HTR-8/SVneo (cell line): ENCODE measurements at regions not wholly inside any gene's neighbourhood (a gene's known extent, or its start where the extent isn't known, plus 50 kb on each side); places are given as distances from the start of the nearest gene placed in this dataset.

Experiments
- DNase-seq: peaks from one replicate; pipeline ENCODE4 v3.0.0; 2011; ENCODE audit warnings: low spot score, mixed read lengths; ENCODE audit not compliant: insufficient read length
- FAIRE-seq: peaks from 2 replicates; lab custom pipeline; 2011; peaks lifted over from hg19 to GRCh38; lab: Jason Lieb, UNC

GRCh38 chr5:23372177-23372576 lies 135.2 kb upstream of the PRDM9 start:
- DNase-seq: no peak
- no peak for FAIRE-seq

DNA sequence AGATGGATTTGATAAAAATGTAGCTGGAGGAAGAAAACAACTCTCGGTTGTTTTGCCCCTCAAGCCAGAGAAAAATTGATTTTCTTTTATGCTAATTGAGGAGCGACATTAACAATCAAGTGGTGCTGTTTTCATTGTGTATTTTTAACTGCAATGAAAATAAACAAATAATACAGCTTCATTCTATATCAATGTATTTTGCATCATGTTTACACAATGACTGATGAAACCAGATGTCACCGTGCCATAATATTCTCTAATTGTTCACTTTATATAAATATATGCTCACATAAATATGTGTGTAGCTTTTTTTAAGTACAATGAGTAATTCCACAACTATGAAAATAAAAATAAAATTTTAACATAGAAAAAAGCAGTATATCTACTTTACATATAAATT lies 139.0 kb upstream of the PRDM9 start:
- DNase-seq: no peak
- FAIRE-seq: no peak

GRCh38 chr5:23367874-23368273 lies 139.5 kb upstream of the PRDM9 start:
- FAIRE-seq (no peak), DNase-seq (peak; percentile 8)

GRCh38 chr5:23353286-23353685 lies 154.1 kb upstream of the PRDM9 start:
- FAIRE-seq: no peak

GRCh38 chr5:23352446-23352845 lies 155.0 kb upstream of the PRDM9 start:
- DNase-seq (no peak), FAIRE-seq (peak; percentile 85)

More at GRCh38 chr5:23353286-23353685, 154.1 kb upstream of the PRDM9 start:
- no peak for DNase-seq

DNA sequence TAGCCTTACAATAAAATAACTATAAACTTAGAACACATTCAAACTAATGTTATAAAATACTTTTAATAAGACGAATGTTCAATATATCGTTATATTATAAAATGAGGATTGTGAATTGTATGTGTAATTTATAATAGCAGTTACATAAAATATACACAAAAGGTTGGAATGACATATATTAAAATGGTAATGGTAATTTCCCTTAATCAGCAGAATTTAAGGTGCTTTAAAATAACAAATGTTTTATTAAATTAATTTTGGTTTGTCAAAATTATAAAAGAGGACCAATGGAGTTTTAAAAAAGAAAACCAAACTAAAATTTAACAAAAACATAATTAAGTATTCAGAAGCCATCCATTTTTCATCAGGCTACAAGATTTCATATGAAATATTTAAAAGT lies 164.3 kb upstream of the PRDM9 start:
- no peak for DNase-seq
- FAIRE-seq: no peak

DNA sequence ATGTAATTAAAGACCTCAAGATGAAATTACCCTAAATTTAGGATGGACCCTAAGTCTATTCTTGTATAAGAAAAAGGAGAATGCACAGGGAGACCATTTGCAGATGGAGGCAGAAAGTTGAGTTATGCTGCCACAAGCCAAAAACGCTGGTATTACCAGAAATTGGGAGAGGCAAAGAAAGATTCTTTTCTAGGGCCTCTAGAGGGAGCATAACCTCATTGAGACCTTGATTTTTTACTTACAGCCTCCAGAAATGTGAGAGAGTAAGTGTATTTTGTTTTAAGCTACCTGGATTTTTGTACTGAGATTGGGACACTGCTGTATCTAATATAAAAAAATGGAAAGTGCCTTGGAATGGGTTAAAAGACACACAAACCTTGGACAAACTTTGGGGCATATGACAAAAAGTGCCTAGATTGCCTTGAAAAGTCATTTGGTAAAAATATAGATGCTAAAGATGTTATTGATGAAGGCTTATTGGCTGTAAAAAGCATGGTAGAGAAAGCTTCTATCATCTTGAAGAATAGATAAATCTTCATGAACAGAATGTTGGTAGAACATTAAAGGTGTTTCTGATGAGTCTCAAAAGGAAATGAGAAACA lies 174.7 kb upstream of the PRDM9 start:
- no peak for FAIRE-seq
- peak; percentile 21 for DNase-seq

DNA sequence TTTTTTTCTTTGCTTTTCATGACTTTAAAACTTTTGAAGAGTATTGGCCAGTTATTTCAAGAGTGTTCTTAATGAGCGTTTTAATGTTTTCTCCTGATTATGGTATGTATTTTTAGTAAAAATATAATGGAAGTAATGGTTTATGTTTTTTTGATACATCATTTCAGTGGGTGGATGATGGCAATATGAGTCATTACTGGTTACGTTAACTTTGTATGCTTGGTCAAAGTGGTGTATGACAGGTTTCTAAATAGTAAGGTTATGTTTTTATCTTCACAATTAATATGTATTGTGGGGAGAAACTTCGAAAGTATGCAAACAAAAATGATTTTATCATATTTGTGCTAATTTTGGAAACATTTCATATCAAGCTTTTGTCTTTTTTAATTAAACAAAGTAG lies 176.7 kb upstream of the PRDM9 start:
- FAIRE-seq: no peak

DNA sequence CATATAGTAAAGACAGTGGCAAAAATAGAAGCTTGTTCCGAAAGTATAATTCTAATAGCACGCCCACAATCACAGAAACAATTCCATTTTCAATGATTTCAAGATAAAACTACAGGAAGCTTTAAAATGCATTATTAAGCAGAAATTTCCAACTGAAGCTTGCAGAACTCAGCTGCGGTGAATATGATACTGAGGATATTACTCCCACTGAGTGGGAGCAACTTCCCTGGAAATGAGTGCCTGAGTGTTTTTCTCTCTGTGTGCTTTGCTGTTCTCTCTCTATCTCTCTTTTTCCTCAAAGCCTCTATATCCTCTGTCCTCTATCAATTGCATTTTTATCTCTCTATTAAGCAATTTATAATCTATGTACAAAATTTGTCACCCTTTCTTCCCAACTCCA lies 187.5 kb upstream of the PRDM9 start:
- DNase-seq (no peak), FAIRE-seq (no peak)

More for the DNA sequence above, 176.7 kb upstream of the PRDM9 start:
- no peak for DNase-seq

GRCh38 chr5:23318960-23319359 lies 188.4 kb upstream of the PRDM9 start:
- FAIRE-seq (no peak), DNase-seq (no peak)

DNA sequence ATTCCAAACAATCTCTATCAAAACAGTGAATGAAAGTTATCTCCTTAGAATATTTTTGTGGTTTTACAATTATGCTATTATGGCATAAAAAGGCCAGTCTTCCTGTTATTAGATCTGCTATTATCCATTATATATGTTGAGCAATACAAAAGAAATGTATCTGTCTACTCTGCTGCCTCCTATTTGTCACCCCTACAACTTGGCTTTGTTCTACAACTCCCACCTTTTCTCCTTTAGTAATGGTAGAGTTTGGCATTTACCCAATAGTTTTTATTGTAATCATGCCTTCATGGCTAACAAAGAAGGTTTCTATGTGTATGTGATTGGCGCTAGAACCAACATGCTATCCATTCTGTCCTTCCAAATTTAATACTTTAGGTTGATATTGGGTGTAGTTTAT lies 189.2 kb upstream of the PRDM9 start:
- FAIRE-seq (no peak), DNase-seq (no peak)

- FAIRE-seq (no peak), DNase-seq (no peak)
These were observed 191.3 kb upstream of the PRDM9 start for GRCh38 chr5:23316060-23316591.

DNA sequence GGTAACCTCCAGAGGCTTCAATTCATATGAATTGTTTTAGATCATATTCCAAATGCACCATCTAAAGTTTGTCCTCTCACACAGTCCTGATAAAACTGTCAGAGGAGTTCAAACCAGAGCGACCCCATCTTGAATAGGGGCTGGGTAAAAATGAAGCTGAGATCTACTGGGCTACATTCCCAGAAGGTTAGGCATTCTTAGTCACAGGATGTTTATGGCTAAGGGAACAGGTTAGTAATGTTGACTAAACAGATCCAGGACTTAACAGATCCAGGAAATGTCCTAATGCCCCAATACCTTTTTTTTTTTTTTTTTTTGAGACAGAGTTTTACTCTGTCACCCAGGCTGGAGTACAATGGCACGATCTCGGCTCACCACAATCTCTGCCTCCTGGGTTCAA lies 192.6 kb upstream of the PRDM9 start:
- FAIRE-seq (no peak), DNase-seq (no peak)

- FAIRE-seq: no peak
- DNase-seq: no peak
These were observed 202.4 kb upstream of the PRDM9 start for GRCh38 chr5:23305055-23305454.

DNA sequence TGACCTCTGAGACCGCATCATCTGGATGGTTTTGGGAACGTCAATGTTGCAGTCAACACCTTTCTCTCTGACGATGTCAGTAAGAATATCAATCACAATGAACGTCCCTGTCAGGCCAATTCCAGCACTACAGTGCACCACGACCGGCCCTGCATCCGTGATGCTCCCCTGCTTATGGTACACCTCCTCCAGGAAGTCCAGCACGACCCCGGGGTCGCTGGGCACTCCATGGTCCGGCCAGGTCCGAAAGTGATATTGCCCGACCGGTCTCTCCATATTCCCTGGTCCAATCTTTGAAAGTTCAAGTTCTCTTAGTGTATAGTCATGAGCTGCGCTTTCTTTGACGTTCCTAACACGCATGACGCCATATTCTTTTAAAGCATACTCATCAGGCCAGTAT lies 203.6 kb upstream of the PRDM9 start:
- DNase-seq (no peak), FAIRE-seq (no peak)

- DNase-seq (no peak), FAIRE-seq (no peak)
These were observed 204.0 kb upstream of the PRDM9 start for GRCh38 chr5:23303435-23303834.

DNA sequence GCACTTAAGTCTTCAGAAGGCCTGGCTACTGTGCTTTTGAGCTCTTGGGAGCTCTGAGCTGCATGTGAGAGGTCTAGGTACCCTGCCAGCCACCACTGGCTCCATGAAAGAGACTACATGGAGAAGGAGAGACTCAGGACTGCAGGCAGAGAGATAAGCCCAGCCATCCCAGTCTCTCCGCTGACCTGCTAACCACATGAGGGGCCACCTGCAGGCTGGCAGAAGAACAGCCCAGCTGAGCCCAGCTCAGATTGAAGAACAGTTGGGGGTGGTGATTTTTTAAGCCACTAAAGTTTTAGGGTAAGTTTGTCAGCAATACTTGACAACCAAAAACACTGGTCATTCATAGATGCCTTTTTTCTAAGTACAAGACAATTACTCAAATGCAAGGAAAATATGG lies 205.0 kb upstream of the PRDM9 start:
- DNase-seq (no peak), FAIRE-seq (no peak)

DNA sequence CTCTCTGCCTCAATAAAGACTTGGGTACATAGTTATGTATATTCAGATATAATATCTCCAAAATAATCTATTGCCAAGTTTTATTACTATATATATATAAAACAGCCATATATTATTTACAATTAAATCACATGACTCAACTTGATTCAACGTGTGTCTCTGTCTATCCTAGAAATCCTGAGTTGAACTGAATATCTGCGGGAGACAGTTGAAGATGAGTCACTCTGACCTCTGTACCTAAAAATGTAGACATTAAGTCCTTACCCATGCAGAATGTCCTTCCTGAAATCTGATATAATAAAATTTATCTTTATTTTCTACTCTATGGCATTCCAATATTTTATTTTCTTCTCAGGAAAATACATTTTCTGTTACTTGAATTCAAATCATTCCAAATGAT lies 218.2 kb upstream of the PRDM9 start:
- DNase-seq: no peak
- no peak for FAIRE-seq

- FAIRE-seq: no peak
- no peak for DNase-seq
These were observed 222.8 kb upstream of the PRDM9 start for GRCh38 chr5:23284656-23285055.

DNA sequence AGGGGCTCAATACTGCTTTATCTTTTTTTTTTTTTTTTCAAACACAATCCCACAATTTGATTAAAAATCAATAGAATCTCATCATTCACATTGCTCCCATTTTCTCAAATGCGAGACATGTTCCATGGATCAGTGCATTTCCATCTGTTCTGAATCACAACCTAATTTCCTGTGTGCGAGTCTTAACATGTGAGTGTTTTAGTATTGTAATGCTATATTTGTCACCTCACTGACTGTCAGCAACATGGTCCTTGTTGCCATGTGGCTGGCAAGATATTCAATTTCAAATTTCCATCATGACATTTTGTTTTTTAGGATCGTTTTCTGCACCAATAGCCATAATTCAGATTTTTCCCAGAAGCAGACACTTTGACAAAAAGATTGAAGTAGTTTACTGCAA lies 233.2 kb upstream of the PRDM9 start:
- DNase-seq: no peak

GRCh38 chr5:23269981-23270380 lies 237.4 kb upstream of the PRDM9 start:
- no peak for FAIRE-seq
- no peak for DNase-seq

More for the DNA sequence above, 233.2 kb upstream of the PRDM9 start:
- FAIRE-seq: no peak

- no peak for DNase-seq
- FAIRE-seq: no peak
These were observed 239.3 kb upstream of the PRDM9 start for GRCh38 chr5:23268136-23268535.
